ENCODE measurements at regions not wholly inside any gene's neighbourhood (a gene's known extent, or its start where the extent isn't known, plus 50 kb on each side); places are given as distances from the start of the nearest gene placed in this dataset.

- no peaks in the 10 kb centered on the region for H3K27me3 Mint-ChIP-seq (ENCODE audit: low read depth, poor library complexity)
- H3K9me3 Mint-ChIP-seq = no peaks in the 10 kb centered on the region
- no peak for TF ChIP-seq CTCF (IDR thresholded peaks at IDR 0.05)
- H3K4me1 Mint-ChIP-seq = peaks cover 66% of the 10 kb centered on the region
- no peaks in the 10 kb centered on the region for H3K36me3 Mint-ChIP-seq (ENCODE audit: low read depth)
- H3K4me3 Mint-ChIP-seq = no peak overlapping the region
- DNase-seq = no peak
- no peak overlapping the region for H3K27ac Mint-ChIP-seq
Observed at GRCh38 chr5:88391116-88391515, 122.5 kb upstream of the TMEM161B start.

DNA sequence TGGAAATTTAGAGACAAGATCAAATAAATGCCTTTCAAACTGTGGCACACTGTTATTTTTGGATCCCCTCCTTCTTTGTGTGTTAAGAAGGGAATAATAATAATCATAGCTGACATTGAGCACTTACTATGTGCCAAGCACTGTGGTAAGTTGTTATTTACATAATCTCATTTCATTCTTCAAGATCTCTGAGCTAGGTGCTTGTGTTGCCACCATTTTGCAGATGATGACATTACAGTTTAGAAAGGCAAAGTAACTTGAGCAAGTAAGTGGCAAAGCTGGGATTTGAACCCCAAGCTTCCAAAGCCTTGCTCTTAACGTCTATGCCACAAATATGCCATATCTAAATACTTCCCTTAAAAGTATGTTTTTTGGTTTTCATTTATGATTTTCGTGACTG is 121.8 kb upstream of the TMEM161B start:
- no peak for DNase-seq
- Mint-ChIP-seq H3K9me3 (no peaks in the 10 kb centered on the region), H3K36me3 (ENCODE audit: low read depth) (no peaks in the 10 kb centered on the region), H3K27ac (no peak overlapping the region), H3K4me1 (peaks cover 63% of the 10 kb centered on the region), H3K27me3 (ENCODE audit: low read depth, poor library complexity) (no peaks in the 10 kb centered on the region), H3K4me3 (no peak overlapping the region)
- TF ChIP-seq CTCF (IDR thresholded peaks at IDR 0.05) = no peak

DNA sequence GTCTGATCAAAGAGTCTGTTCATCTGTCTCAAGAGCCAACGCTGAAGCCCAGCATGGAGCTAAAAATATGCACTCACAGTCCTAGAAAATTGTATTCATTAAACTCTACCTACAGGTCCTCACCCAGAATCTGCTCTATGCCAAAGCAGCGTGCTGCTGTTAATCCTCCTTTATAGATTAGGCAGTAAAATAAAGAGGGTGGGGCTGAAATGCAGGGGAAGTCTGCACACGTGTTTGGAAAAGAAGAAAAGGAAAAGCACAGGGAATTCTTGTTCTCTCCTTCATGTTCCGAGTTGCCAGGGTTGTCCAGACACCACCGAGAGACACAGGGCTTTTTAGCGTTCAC is 121.4 kb upstream of the TMEM161B start:
- no peak for DNase-seq
- Mint-ChIP-seq H3K27ac (no peak overlapping the region), H3K4me3 (no peak overlapping the region), H3K4me1 (peaks cover 63% of the 10 kb centered on the region), H3K36me3 (ENCODE audit: low read depth) (no peaks in the 10 kb centered on the region), H3K27me3 (ENCODE audit: low read depth, poor library complexity) (no peaks in the 10 kb centered on the region), H3K9me3 (no peaks in the 10 kb centered on the region)
- TF ChIP-seq CTCF (IDR thresholded peaks at IDR 0.05) = no peak

DNA sequence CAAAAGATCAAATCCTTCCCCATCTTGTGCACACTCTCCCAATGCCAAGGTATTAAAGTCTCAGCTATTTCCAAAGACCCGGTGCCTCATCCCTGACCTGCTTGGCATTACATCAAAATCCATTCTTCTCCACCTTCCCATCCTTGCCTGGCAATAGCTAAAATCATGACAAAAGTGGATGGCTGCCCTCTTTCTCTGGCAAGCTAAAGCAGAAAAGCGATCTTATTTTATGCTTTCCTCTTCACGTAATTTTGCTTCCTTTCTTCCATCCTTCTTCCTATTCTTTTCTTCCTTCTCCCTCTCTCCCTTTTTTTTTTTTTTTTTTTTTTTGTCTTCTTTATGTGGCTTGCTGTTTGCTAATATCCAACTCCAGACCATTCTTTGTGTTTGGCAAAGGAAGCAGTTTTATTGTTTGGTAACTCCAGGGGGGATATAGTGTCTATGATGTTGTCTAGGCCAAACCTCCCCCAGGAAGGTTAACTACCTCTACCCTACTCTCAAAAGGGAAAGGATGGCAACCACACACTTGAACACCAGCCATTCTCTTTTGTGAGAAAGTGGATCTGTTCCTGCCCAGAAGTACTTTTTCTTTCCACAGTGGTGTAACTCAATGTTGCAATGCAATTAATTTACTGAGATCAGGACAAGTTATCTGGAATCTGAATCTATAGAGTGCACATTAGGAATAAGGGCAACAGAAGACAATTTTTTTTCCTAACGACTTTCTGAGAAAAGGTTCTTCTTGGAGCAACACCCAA is 120.9 kb upstream of the TMEM161B start:
- peak overlapping the region; percentile 16 for H3K27ac Mint-ChIP-seq
- no peaks in the 10 kb centered on the region for H3K27me3 Mint-ChIP-seq (ENCODE audit: low read depth, poor library complexity)
- H3K9me3 Mint-ChIP-seq = no peaks in the 10 kb centered on the region
- H3K4me1 Mint-ChIP-seq = peaks cover 59% of the 10 kb centered on the region
- no peak for TF ChIP-seq CTCF (IDR thresholded peaks at IDR 0.05)
- no peaks in the 10 kb centered on the region for H3K36me3 Mint-ChIP-seq (ENCODE audit: low read depth)
- no peak for DNase-seq
- H3K4me3 Mint-ChIP-seq = no peak overlapping the region

DNA sequence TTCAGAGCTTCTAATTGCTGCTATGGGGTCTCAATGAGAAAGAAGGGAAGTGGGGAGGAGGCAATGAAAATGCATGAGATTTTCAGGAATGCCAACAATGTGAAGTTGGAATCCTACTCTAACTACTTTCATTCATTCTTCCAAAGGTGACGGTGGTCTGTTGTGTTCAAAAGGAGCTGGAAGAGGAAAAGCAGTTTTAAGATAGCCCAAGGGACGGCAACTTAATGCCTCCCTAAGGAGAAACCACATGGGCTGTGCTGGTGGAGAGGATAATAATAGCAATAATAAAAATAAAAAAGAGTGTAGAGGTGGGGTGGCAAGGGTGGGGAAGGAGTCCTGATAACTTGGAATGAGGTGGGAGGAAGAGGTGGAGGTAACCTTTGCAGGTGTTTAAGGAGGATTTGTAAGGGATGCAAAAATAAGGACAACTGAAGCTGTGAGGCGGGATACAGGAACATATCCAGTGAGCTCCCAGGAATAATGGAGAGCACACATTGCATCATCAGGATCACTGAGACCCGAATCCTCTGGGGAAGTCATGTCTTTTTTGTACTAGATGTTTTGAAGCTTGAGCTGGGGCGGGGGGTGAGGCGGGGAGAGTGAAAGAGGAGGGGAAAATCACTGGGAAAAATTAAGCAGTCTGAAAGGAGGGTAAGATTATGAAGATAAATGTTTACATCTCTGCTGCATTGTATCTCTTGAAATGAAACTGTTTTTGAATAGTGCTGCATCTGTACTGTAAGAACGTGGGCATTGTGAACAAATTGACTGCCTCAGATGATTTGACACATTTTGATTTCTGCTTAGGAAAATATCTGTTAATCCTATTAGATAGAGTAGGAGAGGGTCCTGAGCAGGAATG is 120.1 kb upstream of the TMEM161B start:
- Mint-ChIP-seq H3K4me3 (no peak overlapping the region), H3K9me3 (no peaks in the 10 kb centered on the region)

More for the DNA sequence above, 120.1 kb upstream of the TMEM161B start:
- Mint-ChIP-seq H3K27ac (peak overlapping the region; percentile 11), H3K4me1 (peaks cover 51% of the 10 kb centered on the region), H3K36me3 (ENCODE audit: low read depth) (no peaks in the 10 kb centered on the region), H3K27me3 (ENCODE audit: low read depth, poor library complexity) (no peaks in the 10 kb centered on the region)
- DNase-seq = no peak
- no peak for TF ChIP-seq CTCF (IDR thresholded peaks at IDR 0.05)

Measured in nephron progenitor cell (in vitro differentiated cells).